ENCODE measurements at regions not wholly inside any gene's neighbourhood (a gene's known extent, or its start where the extent isn't known, plus 50 kb on each side); places are given as distances from the start of the nearest gene placed in this dataset.

- H3K4me1 Mint-ChIP-seq (ENCODE audit: low read depth, unreplicated experiment), result no peaks in the 10 kb centered on the region
- DNase-seq, result no peak
- H3K27me3 ChIP-seq (replicated peaks; ENCODE audit: control insufficient read depth, insufficient read depth, low read length), result no peaks in the 10 kb centered on the region
- intact Hi-C loops (cut with micrococcal nuclease; ENCODE audit: unreplicated experiment), result no loop called here
- no peaks in the 10 kb centered on the region for H3K9me3 ChIP-seq
- no peaks in the 10 kb centered on the region for H3K36me3 ChIP-seq (ENCODE audit: control insufficient read depth, insufficient read depth, low read length)
- no peak overlapping the region for H3K4me3 ChIP-seq (ENCODE audit: low read depth, low read length)
- POLR2A ChIA-PET, result no interaction called here
- no peaks in the 10 kb centered on the region for H3K9me3 Mint-ChIP-seq (ENCODE audit: unreplicated experiment)
- H3K36me3 Mint-ChIP-seq (ENCODE audit: insufficient read depth, unreplicated experiment), result no peaks in the 10 kb centered on the region
- no TSS peak for BruUV-seq (replicated peaks)
- no peaks in the 10 kb centered on the region for H3K4me1 ChIP-seq
- CTCF ChIA-PET, result no interaction called here
- TF ChIP-seq CTCF (IDR thresholded peaks at IDR 0.05; ENCODE audit: insufficient read depth in 1 of 2, low read depth in 1 of 2, low read length in 1 of 2, severe bottlenecking in 1 of 2, unreplicated experiment in 1 of 2), result no peak
- H3K4me3 Mint-ChIP-seq (ENCODE audit: unreplicated experiment), result no peak overlapping the region
- peaks cover 3% of the 10 kb centered on the region for H3K27me3 Mint-ChIP-seq (ENCODE audit: insufficient read depth, unreplicated experiment)
- H3K27ac Mint-ChIP-seq (ENCODE audit: unreplicated experiment), result no peak overlapping the region
Measured at GRCh38 chr5:63495225-63495624, 467.0 kb downstream of the HTR1A start.

- H3K27me3 Mint-ChIP-seq (ENCODE audit: insufficient read depth, unreplicated experiment), result no peaks in the 10 kb centered on the region
- POLR2A ChIA-PET, result no interaction called here
- H3K4me3 ChIP-seq (ENCODE audit: low read depth, low read length), result no peak overlapping the region
- no peak overlapping the region for H3K4me3 Mint-ChIP-seq (ENCODE audit: unreplicated experiment)
- no peaks in the 10 kb centered on the region for H3K4me1 ChIP-seq
- peaks cover 7% of the 10 kb centered on the region for H3K9me3 Mint-ChIP-seq (ENCODE audit: unreplicated experiment)
- no peaks in the 10 kb centered on the region for H3K36me3 Mint-ChIP-seq (ENCODE audit: insufficient read depth, unreplicated experiment)
- no peaks in the 10 kb centered on the region for H3K36me3 ChIP-seq (ENCODE audit: control insufficient read depth, insufficient read depth, low read length)
- no peak for DNase-seq
- TF ChIP-seq CTCF (IDR thresholded peaks at IDR 0.05; ENCODE audit: insufficient read depth in 1 of 2, low read depth in 1 of 2, low read length in 1 of 2, severe bottlenecking in 1 of 2, unreplicated experiment in 1 of 2), result no peak
- intact Hi-C loops (cut with micrococcal nuclease; ENCODE audit: unreplicated experiment), result no loop called here
- BruUV-seq (replicated peaks), result no TSS peak
- H3K9me3 ChIP-seq, result peaks cover 5% of the 10 kb centered on the region; the same call in 1 of the 2 replicates
- CTCF ChIA-PET, result no interaction called here
- no peaks in the 10 kb centered on the region for H3K27me3 ChIP-seq (replicated peaks; ENCODE audit: control insufficient read depth, insufficient read depth, low read length)
- no peak overlapping the region for H3K27ac Mint-ChIP-seq (ENCODE audit: unreplicated experiment)
- H3K4me1 Mint-ChIP-seq (ENCODE audit: low read depth, unreplicated experiment), result no peaks in the 10 kb centered on the region
Measured at GRCh38 chr5:63483338-63483737, 478.9 kb downstream of the HTR1A start.

GRCh38 chr5:63473335-63473967, 488.8 kb downstream of the HTR1A start:
- no peaks in the 10 kb centered on the region for H3K4me1 ChIP-seq
- no peak for TF ChIP-seq CTCF (IDR thresholded peaks at IDR 0.05; ENCODE audit: insufficient read depth in 1 of 2, low read depth in 1 of 2, low read length in 1 of 2, severe bottlenecking in 1 of 2, unreplicated experiment in 1 of 2)

More at GRCh38 chr5:63473335-63473967, 488.8 kb downstream of the HTR1A start:
- no peaks in the 10 kb centered on the region for H3K36me3 ChIP-seq (ENCODE audit: control insufficient read depth, insufficient read depth, low read length)
- BruUV-seq (replicated peaks), result no TSS peak
- DNase-seq, result no peak
- H3K9me3 Mint-ChIP-seq (ENCODE audit: unreplicated experiment), result no peaks in the 10 kb centered on the region
- CTCF ChIA-PET, result no interaction called here
- H3K27me3 ChIP-seq (replicated peaks; ENCODE audit: control insufficient read depth, insufficient read depth, low read length), result no peaks in the 10 kb centered on the region
- no peak overlapping the region for H3K4me3 Mint-ChIP-seq (ENCODE audit: unreplicated experiment)
- no peak overlapping the region for H3K27ac Mint-ChIP-seq (ENCODE audit: unreplicated experiment)
- peaks cover 2% of the 10 kb centered on the region for H3K27me3 Mint-ChIP-seq (ENCODE audit: insufficient read depth, unreplicated experiment)
- POLR2A ChIA-PET, result no interaction called here
- no peaks in the 10 kb centered on the region for H3K4me1 Mint-ChIP-seq (ENCODE audit: low read depth, unreplicated experiment)
- intact Hi-C loops (cut with micrococcal nuclease; ENCODE audit: unreplicated experiment), result no loop called here
- H3K9me3 ChIP-seq, result no peaks in the 10 kb centered on the region; the same call in 1 of the 2 replicates
- H3K4me3 ChIP-seq (ENCODE audit: low read depth, low read length), result no peak overlapping the region
- no peaks in the 10 kb centered on the region for H3K36me3 Mint-ChIP-seq (ENCODE audit: insufficient read depth, unreplicated experiment)
